GM19035 (cell line): ENCODE measurements at regions not wholly inside any gene's neighbourhood (a gene's known extent, or its start where the extent isn't known, plus 50 kb on each side); places are given as distances from the start of the nearest gene placed in this dataset.
"Not testable (repeated sequence)": the region's sequence is repeated elsewhere in the genome, so short reads cannot be mapped to it uniquely, and the experiment has no call there.

ENCODE experiments used
- ATAC-seq: cut with Tn5 transposase; IDR thresholded peaks from one replicate; pipeline ENCODE4 v1.9.1; 2021; ENCODE audit not compliant: unreplicated experiment

DNA sequence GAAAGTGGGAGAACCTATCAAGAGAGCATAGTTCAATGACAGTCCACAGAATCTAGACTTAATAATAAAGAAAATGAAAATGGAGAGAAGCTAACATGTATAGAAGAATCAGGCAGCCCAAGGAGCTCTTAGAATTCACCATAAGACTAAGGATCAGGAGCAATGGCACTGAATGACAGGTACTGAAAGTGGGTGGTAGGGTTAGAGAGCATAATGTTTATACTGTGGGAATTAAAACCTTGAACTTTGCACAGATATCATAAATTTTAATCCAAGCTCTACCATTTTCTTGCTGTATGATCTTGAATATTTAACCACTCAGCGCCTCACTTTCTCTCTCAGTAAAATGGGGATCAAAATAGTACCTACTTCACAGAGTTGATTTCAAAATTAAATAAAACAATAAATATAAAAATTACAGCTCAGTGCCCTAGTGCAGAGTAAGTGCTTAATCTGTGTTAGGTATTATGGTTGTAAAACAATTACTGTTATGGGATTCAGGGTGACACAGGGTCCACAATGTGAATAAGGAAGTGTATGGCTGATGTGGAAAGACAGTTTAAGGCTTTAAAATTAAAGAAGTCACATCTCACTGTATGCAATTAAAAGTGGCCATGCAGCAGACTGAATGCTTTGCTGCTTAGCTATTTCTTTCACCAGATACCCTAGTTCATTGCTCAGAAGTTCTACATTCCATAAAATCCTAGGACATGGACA, 319.8 kb downstream of the HINT1 start:
- no peak for ATAC-seq

DNA sequence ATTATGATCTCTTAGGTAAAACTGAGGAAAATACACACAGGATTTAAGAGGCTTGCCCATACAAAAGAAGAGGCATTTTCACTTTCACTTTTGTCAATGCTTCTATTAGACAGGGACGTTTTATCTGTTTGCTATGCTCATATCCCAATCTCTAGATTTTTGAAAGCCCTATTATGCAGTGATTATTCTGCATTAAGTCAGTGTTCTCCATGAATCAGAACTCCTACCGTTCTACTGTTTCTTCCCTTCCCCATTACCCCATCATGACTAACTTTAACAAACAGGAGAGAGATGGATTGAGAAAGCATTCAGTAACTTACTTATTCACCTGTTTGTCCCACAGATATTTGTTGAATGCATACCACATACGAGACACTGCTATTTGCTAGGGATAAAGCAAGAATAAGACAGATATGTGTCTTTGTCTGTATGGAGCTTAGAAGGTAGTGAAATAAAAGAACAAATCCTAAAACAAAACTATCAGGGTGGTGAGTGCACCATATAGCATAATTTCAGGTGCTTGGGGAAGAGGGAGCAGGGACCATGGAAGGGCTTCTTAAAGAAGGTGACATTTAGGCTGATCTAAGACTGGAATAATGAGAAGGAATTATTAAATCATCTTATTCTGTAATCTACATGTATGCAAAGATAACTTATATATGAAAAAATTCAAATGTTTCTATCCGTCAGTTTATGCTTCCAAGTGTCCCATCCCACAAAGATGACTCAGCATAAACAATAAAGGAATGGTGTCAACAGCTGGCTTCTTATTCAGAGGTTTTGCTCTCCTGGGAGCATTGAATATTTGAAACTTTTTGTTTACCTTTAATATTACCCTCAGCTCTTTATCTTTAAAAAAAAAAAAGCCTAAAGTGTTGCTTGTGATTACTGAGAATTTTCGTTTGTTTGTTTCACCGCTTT, 328.1 kb downstream of the HINT1 start:
- peak; percentile 75 for ATAC-seq

DNA sequence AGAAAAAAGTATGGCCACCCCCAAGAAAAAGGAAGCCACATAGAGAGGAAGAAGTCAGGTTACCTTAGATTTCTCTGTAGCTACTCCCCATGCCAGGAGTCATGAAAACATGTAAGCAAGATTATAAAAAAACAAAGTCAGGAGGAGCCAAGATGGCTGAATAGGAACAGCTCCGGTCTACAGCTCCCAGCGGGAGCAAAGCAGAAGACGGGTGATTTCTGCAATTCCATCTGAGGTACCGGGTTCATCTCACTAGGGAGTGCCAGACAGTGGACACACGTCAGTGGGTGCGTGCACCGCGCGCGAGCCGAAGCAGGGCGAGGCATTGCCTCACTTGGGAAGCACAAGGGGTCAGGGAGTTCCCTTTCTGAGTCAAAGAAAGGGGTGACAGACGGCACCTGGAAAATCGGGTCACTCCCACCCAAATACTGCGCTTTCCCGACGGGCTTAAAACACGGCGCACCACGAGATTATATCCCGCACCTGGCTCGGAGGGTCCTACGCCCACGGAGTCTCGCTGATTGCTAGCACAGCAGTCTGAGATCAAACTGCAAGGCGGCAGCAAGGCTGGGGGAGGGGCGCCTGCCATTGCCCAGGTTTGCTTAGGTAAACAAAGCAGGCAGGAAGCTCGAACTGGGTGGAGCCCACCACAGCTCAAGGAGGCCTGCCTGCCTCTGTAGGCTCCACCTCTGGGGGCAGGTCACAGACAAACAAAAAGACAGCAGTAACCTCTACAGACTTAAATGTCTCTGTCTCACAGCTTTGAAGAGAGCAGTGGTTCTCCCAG, 347.3 kb downstream of the HINT1 start:
- not testable (repeated sequence) for ATAC-seq

DNA sequence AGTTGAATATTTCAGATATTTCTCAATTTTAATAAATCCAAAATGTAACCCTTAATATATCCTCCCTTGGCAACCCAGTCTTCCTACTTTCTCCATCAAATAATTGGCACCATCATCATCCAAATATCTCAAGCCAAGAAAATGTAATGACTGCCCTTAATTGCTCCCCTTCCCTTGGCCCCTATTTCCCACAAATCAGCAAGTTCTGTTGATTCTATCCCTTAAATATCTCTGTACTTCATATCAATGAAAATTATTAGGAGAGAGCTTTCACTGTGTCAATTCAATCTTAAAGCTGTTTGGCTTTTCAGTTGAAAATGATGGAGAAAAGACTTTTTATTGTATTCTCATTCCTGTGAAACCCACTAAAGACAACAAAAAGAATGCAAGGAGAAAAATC, 349.8 kb downstream of the HINT1 start:
- no peak for ATAC-seq

DNA sequence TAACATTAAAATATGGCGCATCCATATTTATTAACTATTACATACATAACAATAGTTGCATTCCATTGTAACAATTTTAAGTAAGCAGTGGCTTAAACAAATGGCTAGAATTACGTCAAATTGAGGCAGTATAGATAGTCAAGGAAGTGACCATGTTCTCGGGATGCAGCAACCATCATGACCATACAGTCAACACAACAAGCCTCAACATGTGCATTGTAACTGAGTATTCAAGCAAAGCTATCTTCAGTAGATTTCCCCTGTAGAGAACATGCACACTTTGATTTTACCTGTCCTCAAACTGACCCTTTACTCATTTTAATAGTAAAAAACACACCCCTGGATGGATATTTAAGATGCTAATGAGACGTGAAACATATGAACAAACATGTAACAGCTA, 356.4 kb downstream of the HINT1 start:
- ATAC-seq, result no peak

DNA sequence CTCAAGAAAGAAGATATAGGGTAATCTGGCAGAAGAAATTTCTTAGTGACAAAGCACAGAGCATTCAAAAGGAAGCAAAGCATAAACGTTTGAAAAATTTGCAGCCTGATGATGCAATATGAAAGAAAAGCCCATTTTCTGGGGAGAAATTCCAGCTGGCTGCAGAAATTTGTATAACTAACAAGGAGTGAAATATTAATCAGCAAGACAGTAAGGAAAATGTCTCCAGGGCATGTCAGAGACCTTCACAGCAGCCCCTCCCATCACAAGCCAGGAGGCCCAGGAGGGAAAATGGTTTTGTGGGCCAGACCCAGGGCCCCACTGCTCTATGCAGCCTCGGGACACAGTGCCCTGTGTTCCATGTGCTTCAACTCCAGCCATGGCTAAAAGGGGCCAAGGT, 359.4 kb downstream of the HINT1 start:
- no peak for ATAC-seq

DNA sequence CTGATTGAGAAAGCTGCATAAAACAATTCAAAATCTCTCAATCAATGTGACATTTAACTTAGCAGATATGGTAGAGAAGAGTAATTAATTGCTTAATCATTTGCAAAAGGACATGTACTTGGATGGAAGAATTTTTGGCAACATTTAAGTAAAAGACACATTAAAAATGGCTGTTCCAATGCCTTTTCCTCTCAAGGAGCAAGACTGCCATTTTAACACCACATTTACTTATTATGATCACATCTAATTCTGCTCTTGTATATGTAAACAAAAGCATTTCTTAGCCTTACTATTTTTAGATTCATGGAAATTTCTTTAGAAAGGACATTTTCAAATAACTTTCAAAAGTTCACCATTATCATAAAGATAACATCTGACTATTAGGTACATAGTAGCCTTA, 360.0 kb downstream of the HINT1 start:
- ATAC-seq, result no peak

DNA sequence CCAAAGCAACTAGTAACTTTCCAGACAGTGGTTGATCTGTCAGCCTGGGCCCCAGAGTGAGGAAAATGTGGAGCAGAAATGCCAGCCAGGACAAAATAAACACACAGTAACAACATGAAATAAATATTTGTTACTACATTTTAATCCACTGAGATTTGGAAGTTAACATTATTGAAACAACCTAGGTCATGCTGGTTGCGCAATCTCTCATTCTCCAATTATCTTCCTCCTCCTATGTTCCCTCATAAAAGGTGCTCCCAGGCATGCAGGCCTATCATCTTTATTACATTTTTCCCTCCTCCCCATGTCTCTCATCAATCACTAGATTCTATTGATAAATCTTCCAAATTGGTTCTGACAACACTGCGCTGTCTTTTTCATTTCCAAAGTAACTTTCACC, 363.1 kb downstream of the HINT1 start:
- no peak for ATAC-seq

DNA sequence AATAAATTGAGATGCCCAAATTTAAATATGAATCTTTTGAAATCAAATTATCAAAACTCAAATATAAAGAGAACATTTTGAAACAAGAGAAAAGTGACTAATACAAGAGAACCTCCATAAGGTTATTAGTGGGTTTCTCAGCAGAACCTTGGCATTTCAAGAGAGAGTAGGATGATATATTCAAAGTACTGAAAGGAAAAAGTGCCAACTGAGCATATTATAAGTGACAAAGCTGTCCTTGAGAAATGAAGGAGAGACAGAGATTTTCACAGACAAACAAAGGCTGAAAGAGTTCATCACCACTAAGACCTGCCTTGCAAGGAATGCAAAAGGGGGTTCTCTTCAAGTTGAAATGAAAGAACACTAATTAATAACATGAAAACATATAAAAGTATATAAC, 366.0 kb downstream of the HINT1 start:
- no peak for ATAC-seq

DNA sequence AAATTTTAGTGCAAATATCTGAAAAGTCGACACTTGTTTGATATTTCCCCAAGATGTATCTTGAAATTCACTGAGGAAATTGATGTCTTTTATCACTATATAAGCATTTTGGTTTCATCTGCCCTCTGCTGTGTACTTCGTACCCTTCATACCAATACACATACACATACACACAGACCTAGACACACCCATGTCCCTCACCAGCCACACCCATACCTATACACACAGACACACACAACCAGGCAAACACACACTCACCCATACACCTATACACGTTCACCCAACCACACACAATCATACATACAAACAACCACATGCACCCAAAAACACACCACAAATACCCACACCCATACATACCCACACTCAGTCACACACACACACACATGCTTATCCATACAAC, 367.8 kb downstream of the HINT1 start:
- no peak for ATAC-seq

DNA sequence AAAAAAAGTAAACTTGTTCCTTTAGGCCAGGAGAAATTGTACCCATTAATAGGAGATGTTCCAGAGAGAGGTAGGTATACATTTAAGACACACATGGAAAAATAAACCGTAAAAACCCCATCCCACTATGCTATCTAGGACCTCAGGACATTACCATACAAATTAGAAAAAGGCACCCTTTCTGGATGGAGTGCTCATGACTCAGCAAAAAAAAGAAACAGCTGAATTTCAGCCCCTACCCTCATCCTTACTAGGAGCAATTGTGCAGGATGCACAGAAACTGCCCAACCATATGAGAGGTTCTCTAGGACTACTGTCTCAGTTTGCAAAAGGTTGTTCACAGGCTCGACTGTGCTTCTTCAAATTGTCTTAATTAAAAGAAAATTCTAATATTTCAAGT, 368.2 kb downstream of the HINT1 start:
- ATAC-seq, result no peak

DNA sequence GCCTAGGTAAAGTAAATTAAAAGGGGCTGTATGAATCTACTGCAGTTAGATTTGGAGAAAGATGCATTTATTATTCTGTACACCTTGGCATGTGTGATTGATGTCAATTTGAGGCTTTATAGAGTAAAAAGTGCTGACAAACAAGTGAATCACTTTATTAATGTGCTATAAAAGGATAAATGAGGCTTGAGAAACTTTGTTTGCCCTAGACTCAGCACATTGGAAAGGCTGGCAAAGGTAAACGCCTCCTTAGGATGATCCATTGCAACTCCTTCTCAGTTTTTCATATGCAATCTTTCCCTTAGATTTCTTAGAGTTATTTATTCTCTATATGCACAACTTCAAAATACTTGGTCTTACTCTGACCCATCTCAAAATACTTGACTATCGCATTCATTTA, 369.0 kb downstream of the HINT1 start:
- ATAC-seq, result no peak

DNA sequence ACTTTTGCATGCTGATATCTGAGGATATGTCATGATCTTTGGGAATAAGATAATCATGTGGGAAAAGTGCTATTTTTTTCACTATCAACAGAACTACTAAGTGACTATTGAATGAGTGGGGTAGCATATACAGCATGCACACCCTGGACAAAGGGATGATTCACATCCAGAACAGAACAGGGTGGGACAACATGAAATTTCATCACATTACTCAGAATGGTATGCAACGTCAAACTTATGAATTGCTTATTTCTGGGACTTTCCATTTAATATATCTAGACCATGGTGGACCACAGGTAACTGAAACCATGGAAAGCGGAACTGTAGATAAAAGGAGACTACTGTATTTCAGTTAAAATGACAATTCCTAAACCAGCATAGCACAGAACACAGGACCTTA, 370.0 kb downstream of the HINT1 start:
- no peak for ATAC-seq

DNA sequence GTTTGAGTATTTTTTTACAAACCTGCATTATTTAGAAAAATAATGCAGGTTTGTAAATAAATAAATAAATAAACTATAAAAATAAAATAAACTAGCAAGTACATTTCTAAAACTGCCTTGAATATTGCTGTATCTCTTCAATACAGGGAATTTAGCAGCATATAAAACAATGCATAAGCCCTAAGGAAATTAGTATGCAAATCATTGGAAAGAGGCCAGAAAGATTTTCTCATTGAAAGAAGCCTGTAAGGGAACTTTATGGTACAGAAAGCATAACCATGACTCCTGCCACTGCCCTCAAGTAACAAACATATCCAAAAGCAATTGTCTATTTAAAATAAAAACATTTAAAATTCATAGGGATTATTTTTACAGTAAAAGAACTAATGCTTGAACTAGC, 387.3 kb downstream of the HINT1 start:
- ATAC-seq, result no peak

DNA sequence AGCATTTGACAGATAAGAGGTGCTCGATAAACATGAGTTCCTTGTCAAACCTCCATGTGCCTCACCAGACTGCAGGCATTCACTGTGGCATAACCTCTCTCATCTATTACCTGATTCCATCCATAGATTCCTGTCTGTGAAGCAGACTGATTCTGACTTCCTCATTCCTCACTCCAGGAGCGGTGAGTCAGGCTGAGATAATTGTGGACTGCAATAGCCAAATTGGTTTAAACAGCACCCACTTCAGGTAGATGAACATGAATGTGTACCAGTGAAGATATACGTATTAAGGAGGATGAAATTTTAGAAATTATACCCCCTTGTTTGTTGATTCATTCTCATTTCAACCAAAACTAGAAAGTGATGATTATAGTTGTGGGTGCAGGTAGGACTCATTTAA, 391.2 kb downstream of the HINT1 start:
- ATAC-seq, result no peak

DNA sequence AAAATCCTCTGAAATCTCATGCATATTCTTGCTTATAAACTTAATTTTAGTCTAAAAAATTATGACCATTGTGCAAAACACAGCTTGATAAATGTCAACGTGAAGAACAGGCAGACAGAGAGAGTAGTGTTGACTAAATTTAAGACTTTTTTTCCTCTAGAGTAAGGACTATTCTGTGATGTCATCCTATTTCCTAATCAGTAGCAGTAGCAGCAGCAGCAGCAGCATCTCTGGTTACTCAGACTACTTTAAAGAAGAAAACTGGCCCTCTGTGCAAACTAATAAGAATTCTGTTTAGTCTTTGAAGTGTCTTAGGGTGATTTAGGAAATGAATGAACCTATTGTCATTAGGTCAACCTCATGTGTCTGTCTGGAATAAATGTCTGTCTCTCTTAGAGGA, 403.0 kb downstream of the HINT1 start:
- ATAC-seq, result no peak

DNA sequence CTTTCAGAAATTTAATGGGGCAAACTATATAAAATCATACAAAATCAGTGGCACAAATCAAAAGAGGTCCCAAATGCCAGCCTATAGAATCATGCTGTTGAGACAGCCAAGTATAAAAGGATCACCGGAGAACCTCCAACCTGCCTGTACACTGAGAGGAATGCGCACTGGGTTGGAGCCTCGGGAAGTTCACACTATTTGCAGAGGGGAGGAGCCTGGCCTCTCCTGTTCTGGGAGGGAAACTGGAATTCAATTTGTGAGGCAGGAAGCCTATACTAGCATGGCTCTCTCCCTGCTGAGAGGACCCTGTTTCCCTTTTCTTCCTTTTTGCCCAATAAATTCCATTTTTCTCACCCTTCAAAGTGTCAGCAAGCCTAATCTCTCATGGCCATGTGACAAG, 406.0 kb downstream of the HINT1 start:
- no peak for ATAC-seq

DNA sequence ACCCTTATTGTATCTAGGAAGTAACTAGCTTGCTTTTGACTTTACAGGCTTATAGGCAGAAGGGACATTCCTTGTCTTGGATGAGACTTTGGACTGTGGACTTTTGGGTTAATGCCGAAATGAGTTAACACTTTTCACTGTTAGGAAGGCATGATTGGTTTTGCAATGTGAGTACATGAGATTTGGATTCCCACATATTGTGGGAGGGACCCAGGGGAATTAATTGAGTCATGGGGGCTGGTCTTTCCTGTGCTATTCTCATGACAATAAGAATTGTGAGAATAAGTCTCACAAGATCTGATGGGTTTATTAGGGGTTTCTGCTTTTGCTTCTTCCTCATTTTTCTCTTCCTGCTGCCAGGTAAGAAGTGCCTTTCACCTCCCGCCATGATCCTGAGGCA, 417.5 kb downstream of the HINT1 start:
- no peak for ATAC-seq

DNA sequence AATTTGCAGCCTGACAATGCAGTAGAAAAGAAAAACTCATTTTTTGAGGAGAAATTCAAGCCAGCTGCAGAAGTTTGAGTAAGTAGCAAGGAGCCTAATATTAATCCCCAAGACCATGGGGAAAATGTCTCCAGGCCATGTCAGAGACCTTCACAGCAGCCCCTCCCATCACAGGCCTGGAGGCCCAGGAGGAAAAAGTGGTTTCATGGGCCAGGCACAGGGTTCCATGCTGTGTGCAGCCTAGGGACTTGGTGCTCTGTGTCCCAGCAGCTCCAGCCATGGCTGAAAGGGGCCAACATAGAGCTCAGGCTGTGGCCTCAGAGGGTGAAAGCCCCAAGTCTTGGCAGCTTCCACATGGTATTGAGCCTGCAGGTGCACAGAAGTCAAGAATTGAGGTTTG, 418.4 kb downstream of the HINT1 start:
- not testable (repeated sequence) for ATAC-seq

DNA sequence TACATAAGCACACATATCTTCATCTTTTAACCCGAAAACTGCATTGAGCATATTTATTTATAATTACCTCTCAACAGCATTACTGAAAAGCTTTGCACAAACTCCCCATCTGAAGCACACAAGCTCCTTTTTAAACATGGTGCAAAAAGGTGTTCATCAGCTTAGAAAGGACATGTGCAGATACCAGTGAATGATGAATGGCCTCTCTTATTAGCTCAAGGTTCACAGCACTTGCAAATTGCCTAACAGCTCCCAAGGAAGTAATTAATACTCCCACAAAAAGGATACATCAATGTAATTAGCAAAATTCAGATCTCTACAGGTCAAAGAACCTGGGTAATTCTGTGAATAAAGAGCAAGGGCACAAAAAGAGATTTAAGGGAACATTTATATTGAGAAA, 422.0 kb downstream of the HINT1 start:
- no peak for ATAC-seq

DNA sequence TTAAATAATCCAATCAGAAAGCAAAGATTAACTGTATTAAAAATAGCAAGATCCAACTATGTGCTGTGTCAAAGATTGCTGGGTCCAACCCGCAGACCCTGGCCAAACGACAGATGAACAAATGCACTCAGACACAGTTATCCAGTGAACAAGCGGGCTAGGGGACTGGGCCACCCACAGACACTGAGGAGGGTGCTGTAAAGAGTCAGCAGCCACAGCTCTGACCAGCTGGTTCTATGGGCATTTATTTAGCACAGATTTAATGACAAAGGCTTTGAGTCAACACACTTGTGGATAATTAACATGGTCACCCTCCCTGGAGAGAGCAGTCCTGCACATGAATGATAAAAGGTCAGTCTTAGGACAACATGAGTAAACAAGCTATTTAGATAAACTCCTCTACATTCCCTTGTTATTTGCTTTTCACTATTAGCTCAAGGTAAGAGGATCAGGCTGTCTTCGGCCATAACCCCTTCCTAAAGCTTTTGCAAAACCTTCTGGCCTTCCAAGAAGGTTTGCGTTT, 424.9 kb downstream of the HINT1 start:
- ATAC-seq, result no peak
